Type B pancreatic cell (in vitro differentiated cells): ENCODE measurements at regions not wholly inside any gene's neighbourhood (a gene's known extent, or its start where the extent isn't known, plus 50 kb on each side); places are given as distances from the start of the nearest gene placed in this dataset.

ENCODE experiments used
- DNase-seq: peaks from one replicate; pipeline ENCODE4 v3.0.0; 2021; ENCODE audit warnings: mixed read lengths; ENCODE audit not compliant: unreplicated experiment; ENCODE audit errors: extremely low spot score
- H3K27ac Mint-ChIP-seq: 2 replicates; pipeline ENCODE4 v1.8.0; 2021; ENCODE audit warnings: mild to moderate bottlenecking, mixed read lengths
- H3K27me3 Mint-ChIP-seq: 2 replicates; pipeline ENCODE4 v1.8.0; 2021; ENCODE audit warnings: mixed read lengths
- H3K36me3 Mint-ChIP-seq: 2 replicates; pipeline ENCODE4 v1.8.0; 2021; ENCODE audit warnings: mixed read lengths
- H3K4me1 Mint-ChIP-seq: one replicate; pipeline ENCODE4 v1.8.0; 2021; ENCODE audit warnings: mixed read lengths; ENCODE audit not compliant: unreplicated experiment
- H3K4me3 Mint-ChIP-seq: 2 replicates; pipeline ENCODE4 v1.8.0; 2021; ENCODE audit warnings: mild to moderate bottlenecking, mixed read lengths
- H3K9me3 Mint-ChIP-seq: 2 replicates; pipeline ENCODE4 v1.8.0; 2021; ENCODE audit warnings: mixed read lengths
- CTCF ChIP-seq: fragments of 200-600 bp; sonication (generic); conservative IDR thresholded peaks from 2 replicates; pipeline ENCODE4 v1.5.0; 2021; ENCODE audit warnings: antibody characterized with exemption, mild to moderate bottlenecking

DNA sequence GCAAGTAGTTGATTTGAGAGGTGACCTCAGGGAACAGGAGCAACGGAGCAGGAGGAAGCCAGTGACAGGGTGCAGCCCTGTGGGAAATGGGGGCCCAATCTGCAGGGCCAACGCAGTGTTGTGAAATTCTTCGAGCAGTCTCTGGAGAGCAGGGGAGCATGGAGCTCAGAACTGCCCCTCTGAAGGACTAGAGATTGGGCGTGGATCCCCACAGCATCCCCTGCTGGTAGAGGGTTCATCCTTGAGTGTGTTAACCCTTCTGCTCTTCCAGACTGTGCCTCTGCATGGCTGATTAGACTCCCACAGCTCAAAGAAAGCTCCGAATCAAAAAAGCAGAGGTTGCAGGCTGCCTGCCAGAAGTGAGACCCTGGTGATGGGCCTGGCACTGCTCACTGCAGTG lies 77.9 kb upstream of the UQCRFS1 start:
- no peaks in the 10 kb centered on the region for H3K36me3 Mint-ChIP-seq

GRCh38 chr19:29292153-29292552 lies 79.2 kb upstream of the UQCRFS1 start:
- no peak for DNase-seq
- Mint-ChIP-seq H3K36me3 (no peaks in the 10 kb centered on the region), H3K9me3 (no peaks in the 10 kb centered on the region), H3K4me1 (peaks cover 6% of the 10 kb centered on the region), H3K4me3 (no peak overlapping the region), H3K27me3 (peaks cover 55% of the 10 kb centered on the region), H3K27ac (no peak overlapping the region)
- TF ChIP-seq CTCF = no peak

More for the DNA sequence above, 77.9 kb upstream of the UQCRFS1 start:
- Mint-ChIP-seq H3K4me3 (no peak overlapping the region), H3K9me3 (no peaks in the 10 kb centered on the region), H3K27me3 (peaks cover 55% of the 10 kb centered on the region), H3K27ac (no peak overlapping the region), H3K4me1 (peaks cover 6% of the 10 kb centered on the region)
- no peak for DNase-seq
- TF ChIP-seq CTCF = no peak

- Mint-ChIP-seq H3K4me1 (peaks cover 6% of the 10 kb centered on the region), H3K36me3 (no peaks in the 10 kb centered on the region), H3K27me3 (peaks cover 56% of the 10 kb centered on the region), H3K4me3 (no peak overlapping the region), H3K27ac (no peak overlapping the region), H3K9me3 (no peaks in the 10 kb centered on the region)
- no peak for TF ChIP-seq CTCF
- DNase-seq = no peak
These were observed 79.6 kb upstream of the UQCRFS1 start for GRCh38 chr19:29292562-29292961.

DNA sequence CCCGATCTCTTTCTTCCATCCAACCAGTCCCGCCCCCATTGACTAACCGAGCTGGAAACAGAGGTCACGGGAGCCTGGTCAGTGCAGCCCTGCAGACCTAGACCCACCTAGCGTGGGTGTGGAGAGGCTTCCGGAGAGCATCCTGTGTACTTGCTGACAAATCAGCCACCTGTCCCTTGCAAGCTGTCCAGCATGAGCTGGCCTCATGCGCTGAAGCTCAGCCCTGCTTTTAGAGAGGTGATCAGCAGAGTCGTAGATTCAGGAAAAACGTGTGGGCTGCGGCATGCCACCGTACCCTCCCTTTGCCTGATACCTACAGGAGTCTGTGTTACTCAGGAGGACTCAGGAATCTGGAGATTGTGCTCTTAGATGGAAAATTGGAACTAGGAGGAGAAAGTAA lies 80.3 kb upstream of the UQCRFS1 start:
- peaks cover 6% of the 10 kb centered on the region for H3K4me1 Mint-ChIP-seq
- no peak for TF ChIP-seq CTCF
- H3K36me3 Mint-ChIP-seq = no peaks in the 10 kb centered on the region
- no peak overlapping the region for H3K4me3 Mint-ChIP-seq
- no peak overlapping the region for H3K27ac Mint-ChIP-seq
- peaks cover 54% of the 10 kb centered on the region for H3K27me3 Mint-ChIP-seq
- no peaks in the 10 kb centered on the region for H3K9me3 Mint-ChIP-seq
- no peak for DNase-seq

DNA sequence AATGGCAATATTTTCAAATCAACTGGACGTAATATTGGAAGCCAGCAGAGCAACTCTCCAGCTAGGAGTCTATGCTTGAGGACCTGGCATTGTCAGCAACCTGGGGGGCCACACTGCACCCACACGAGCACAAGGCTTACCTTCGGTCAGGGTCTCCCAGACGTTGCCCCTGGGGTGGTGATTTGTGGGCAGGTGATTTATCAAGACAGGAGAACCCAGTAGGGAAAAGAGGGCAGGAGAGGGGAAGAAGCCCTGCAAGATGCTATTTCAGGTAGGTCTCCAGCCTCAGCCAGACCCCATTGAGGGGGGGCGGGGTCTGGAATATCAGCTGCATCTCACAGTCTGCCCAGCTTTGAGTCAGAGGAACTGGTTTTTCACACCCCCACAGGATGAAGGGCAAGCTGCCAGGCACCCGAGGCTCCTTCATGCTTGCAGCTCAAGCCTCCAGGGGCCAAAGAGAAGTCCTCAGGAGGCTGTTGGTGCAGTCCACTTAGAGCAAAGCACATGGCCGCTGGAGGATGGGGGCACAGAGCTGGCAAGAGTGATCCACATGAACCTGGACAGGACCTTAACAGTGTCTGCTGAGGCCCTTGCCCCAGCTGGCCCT lies 80.9 kb upstream of the UQCRFS1 start:
- no peak for TF ChIP-seq CTCF
- peaks cover 54% of the 10 kb centered on the region for H3K27me3 Mint-ChIP-seq
- no peaks in the 10 kb centered on the region for H3K9me3 Mint-ChIP-seq
- no peak overlapping the region for H3K27ac Mint-ChIP-seq
- DNase-seq = no peak
- no peak overlapping the region for H3K4me3 Mint-ChIP-seq
- H3K4me1 Mint-ChIP-seq = peaks cover 6% of the 10 kb centered on the region
- H3K36me3 Mint-ChIP-seq = no peaks in the 10 kb centered on the region
